Psoas muscle (tissue), 7 donors: ENCODE measurements at regions not wholly inside any gene's neighbourhood (a gene's known extent, or its start where the extent isn't known, plus 50 kb on each side); places are given as distances from the start of the nearest gene placed in this dataset.

ENCODE experiments used
- ATAC-seq, 4 donors: fragments of 200-7000 bp; cut with Tn5 transposase; one replicate each; pipeline ENCODE4 v1.9.1; 2020; ENCODE audit warnings: moderate library complexity in 3 of 4, mild to moderate bottlenecking in 2 of 4
- DNase-seq, 2 donors: peaks; one replicate each; pipeline ENCODE4 v3.0.0-alpha.2; 2020
- H3K27ac ChIP-seq: fragments of 200-600 bp; one replicate; pipeline ENCODE4 v1.8.0; 2022
- H3K27me3 ChIP-seq, 3 donors: fragments of 200-600 bp in 1 of 3; one replicate each; pipeline versions ENCODE4 v1.6.1 to v1.8.0; 2013 to 2022; ENCODE audit warnings: low read length in 2 of 3, mild to moderate bottlenecking in 2 of 3, moderate library complexity in 1 of 3; ENCODE audit not compliant: insufficient read depth in 3 of 3
- H3K36me3 ChIP-seq, 2 donors: fragments of 200-600 bp in 1 of 2; one replicate each; pipeline versions ENCODE4 v1.6.1 to v1.8.0; 2013 to 2022; ENCODE audit warnings: low read depth in 1 of 2, mild to moderate bottlenecking in 1 of 2, moderate library complexity in 1 of 2; ENCODE audit not compliant: insufficient read depth in 1 of 2
- H3K4me1 ChIP-seq: fragments of 200-600 bp; one replicate; pipeline ENCODE4 v1.8.0; 2022
- H3K4me3 ChIP-seq: fragments of 200-600 bp; one replicate; pipeline ENCODE4 v1.8.0; 2022; ENCODE audit warnings: mild to moderate bottlenecking
- H3K9me3 ChIP-seq: fragments of 200-600 bp; one replicate; pipeline ENCODE4 v1.8.0; 2022
- CTCF ChIP-seq: fragments of 200-600 bp; IDR thresholded peaks from one replicate; pipeline ENCODE4 v1.8.0; 2022; ENCODE audit warnings: antibody characterized with exemption
- WGBS, 3 donors: extraction: QIAGEN DNeasy Blood & Tissue Kit; methylation state at CpG; one replicate each; pipeline versions ENCODE4 v1.1.6 to v1.1.7; 2013; 5-methylcytosine and 5-hydroxymethylcytosine counted together
- intact Hi-C, 2 donors: fragments of 100-400 bp; cut with DNase I; formaldehyde crosslinking; loops; one replicate each; pipeline versions ENCODE4 v1.11.0 to v1.14.2; 2022
- donor health status: healthy with polysubstance abuse.
- donor health status: DM: no; HTN: no; CAD: no; lungs with moderate emphysema.
- donor health status: Bipolar disorder and iron deficiency.
- donor health status: healthy.
- donor health status: DM: yes; HTN: yes; CAD: no.
- donor health status: DM: no; HTN: no; CAD: no.
- donor health status: DM: yes; HTN: yes; CAD: no.

- Histone ChIP-seq H3K27me3 (no peaks in the 10 kb centered on the region), H3K27ac (peak overlapping the region; percentile 62), H3K36me3 (no peaks in the 10 kb centered on the region), H3K4me1 (peaks cover 61% of the 10 kb centered on the region), H3K9me3 (no peaks in the 10 kb centered on the region), H3K4me3 (no peak overlapping the region)
- WGBS, 3 donors, result 65 to 79% (median 73%) methylated on average over 13 of the region's 13 CpGs
- ATAC-seq, result no peak
- intact Hi-C loops, result no loop called here
- no peak for TF ChIP-seq CTCF
- no peak for DNase-seq
Measured at GRCh38 chr16:85196976-85197375, 84.7 kb upstream of the CIBAR2 start.

- no peaks in the 10 kb centered on the region for H3K36me3 ChIP-seq
- no peak for TF ChIP-seq CTCF
- peak overlapping the region; percentile 30 for H3K27ac ChIP-seq
- H3K9me3 ChIP-seq, result no peaks in the 10 kb centered on the region
- H3K4me3 ChIP-seq, result no peak overlapping the region
- H3K27me3 ChIP-seq, result no peaks in the 10 kb centered on the region
- DNase-seq (no peak), ATAC-seq (peak in 2 of 4 donors; percentile 26 to 49)
- peaks cover 60% of the 10 kb centered on the region for H3K4me1 ChIP-seq
- WGBS, 3 donors, result 42 to 65% (median 53%) methylated on average over 21 to 22 of the region's 22 CpGs
- intact Hi-C loops, result no loop called here
Measured at GRCh38 chr16:85197611-85198566, 85.6 kb upstream of the CIBAR2 start.

- DNase-seq, result no peak
- peaks cover 68% of the 10 kb centered on the region for H3K4me1 ChIP-seq
- intact Hi-C loops, result no loop called here
- WGBS, 3 donors, result 69 to 76% (median 70%) methylated on average over 21 of the region's 21 CpGs
- TF ChIP-seq CTCF, result no peak
- H3K4me3 ChIP-seq, result no peak overlapping the region
- H3K9me3 ChIP-seq, result no peaks in the 10 kb centered on the region
- ATAC-seq, result no peak
- H3K36me3 ChIP-seq, result no peaks in the 10 kb centered on the region
- no peak overlapping the region for H3K27ac ChIP-seq
- H3K27me3 ChIP-seq, result no peaks in the 10 kb centered on the region
Measured at GRCh38 chr16:85199069-85199725, 86.9 kb upstream of the CIBAR2 start.

- TF ChIP-seq CTCF, result no peak
- H3K27ac ChIP-seq, result no peak overlapping the region
Measured at GRCh38 chr16:85199880-85200279, 87.6 kb upstream of the CIBAR2 start.

More at GRCh38 chr16:85199880-85200279, 87.6 kb upstream of the CIBAR2 start:
- Histone ChIP-seq H3K36me3 (no peaks in the 10 kb centered on the region), H3K9me3 (no peaks in the 10 kb centered on the region), H3K4me3 (no peak overlapping the region), H3K27me3 (no peaks in the 10 kb centered on the region), H3K4me1 (peaks cover 68% of the 10 kb centered on the region)
- WGBS, 3 donors, result 85 to 97% (median 92%) methylated on average over 8 to 9 of the region's 9 CpGs
- no peak for ATAC-seq
- DNase-seq, result no peak
- intact Hi-C loops, result no loop called here
